Sigmoid colon (tissue), 6 donors: ENCODE measurements at regions not wholly inside any gene's neighbourhood (a gene's known extent, or its start where the extent isn't known, plus 50 kb on each side); places are given as distances from the start of the nearest gene placed in this dataset.

Source experiments
- DNase-seq: peaks from one replicate; pipeline ENCODE4 v3.0.0-alpha.2; 2019
- H3K27ac ChIP-seq, 4 donors: fragments of 200-600 bp; sonication (generic); one replicate each; pipeline ENCODE4 v1.5.1; 2016 to 2019; ENCODE audit warnings: mild to moderate bottlenecking in 1 of 4
- H3K27me3 ChIP-seq, 3 donors: fragments of 200-600 bp; sonication (generic); one replicate each; pipeline ENCODE4 v1.5.1; 2019; ENCODE audit warnings: mild to moderate bottlenecking in 1 of 3
- H3K36me3 ChIP-seq, 4 donors: fragments of 200-600 bp; sonication (generic); one replicate each; pipeline ENCODE4 v1.5.1; 2016 to 2019
- H3K4me1 ChIP-seq, 4 donors: fragments of 200-600 bp; sonication (generic); one replicate each; pipeline ENCODE4 v1.5.1; 2017 to 2019
- H3K4me3 ChIP-seq, 4 donors: fragments of 200-600 bp; sonication (generic); one replicate each; pipeline ENCODE4 v1.5.1; 2017 to 2019; ENCODE audit warnings: mild to moderate bottlenecking in 2 of 4, moderate library complexity in 1 of 4
- H3K9me3 ChIP-seq, 4 donors: fragments of 200-600 bp in 3 of 4; sonication (generic) in 3 of 4; one replicate each; pipeline versions ENCODE4 v1.5.1 to v1.6.1; 2013 to 2019
- EP300 ChIP-seq, 4 donors: sonication (generic); formaldehyde crosslinking; IDR thresholded peaks; one replicate each; pipeline ENCODE4 v1.6.1; 2017; ENCODE audit warnings: antibody characterized with exemption in 4 of 4
- POLR2A ChIP-seq, 2 donors: fragments of 450-650 bp; IDR thresholded peaks; one replicate each; pipeline ENCODE4 v1.6.1; 2016; ENCODE audit warnings: antibody characterized with exemption in 2 of 2, mild to moderate bottlenecking in 2 of 2, moderate library complexity in 2 of 2
- POLR2AphosphoS5 ChIP-seq, 4 donors: sonication (generic); formaldehyde crosslinking; IDR thresholded peaks; one replicate each; pipeline ENCODE4 v1.6.1; 2017; ENCODE audit warnings: antibody characterized with exemption in 4 of 4
- WGBS, 2 donors: extraction: QIAGEN DNeasy Blood & Tissue Kit; methylation state at CpG; one replicate each; pipeline ENCODE4 v1.1.7; 2013; 5-methylcytosine and 5-hydroxymethylcytosine counted together
- intact Hi-C: fragments of 100-400 bp; cut with DNase I; formaldehyde crosslinking; loops from one replicate; pipeline ENCODE4 v1.15.1; 2023
- TF ChIP-seq, protein P1 (sequence below), 4 experiments: fragments of 450-650 bp in 3 of 4; fragments of 200-600 bp in 1 of 4; IDR thresholded peaks; one replicate each; pipeline ENCODE4 v1.5.1; 2016 to 2019; ENCODE audit warnings: antibody characterized with exemption in 4 of 4, mild to moderate bottlenecking in 3 of 4, moderate library complexity in 2 of 4
- donor health status: healthy with polysubstance abuse.
- donor health status: healthy.

DNA sequence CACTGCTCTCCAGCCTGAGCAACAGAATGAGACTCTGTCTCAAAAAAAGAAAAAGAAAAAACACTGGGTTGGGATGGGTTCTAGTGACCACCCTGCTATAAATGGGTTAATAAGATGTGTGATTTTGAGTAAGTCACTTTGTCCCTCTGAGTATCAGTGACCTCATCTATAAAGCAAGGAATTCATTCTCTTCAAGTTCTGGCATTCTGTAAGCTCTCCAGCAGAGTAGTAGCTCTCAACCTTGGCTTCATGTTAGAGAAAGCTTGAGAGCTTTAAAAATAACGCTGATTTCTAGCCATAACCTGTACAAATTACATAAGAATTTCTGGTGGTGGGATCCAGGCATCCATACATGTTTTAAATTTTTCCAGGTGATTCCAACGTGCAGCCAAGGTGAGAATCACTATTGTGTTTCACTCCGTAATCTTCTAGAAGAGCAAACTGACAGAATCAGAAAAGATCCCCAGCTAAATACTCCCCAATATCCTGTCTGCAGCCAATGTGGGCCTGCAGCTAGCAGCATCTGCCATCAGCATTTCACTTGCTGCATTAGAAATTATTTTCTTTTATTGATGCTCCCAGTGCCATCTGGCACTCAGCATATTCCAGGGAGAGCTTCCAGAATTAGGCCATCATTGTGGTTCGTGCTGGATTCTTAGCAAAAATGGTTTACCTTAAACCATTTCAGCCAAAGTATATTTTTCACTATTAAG, 109.4 kb downstream of the FEM1C start:
- Histone ChIP-seq H3K27me3 (no peaks in the 10 kb centered on the region), H3K4me1 (peaks cover 0 to 27% (median 17%) of the 10 kb centered on the region in 4 donors), H3K36me3 (no peaks in the 10 kb centered on the region), H3K27ac (no peak overlapping the region), H3K9me3 (peaks cover 0 to 10% (median 0%) of the 10 kb centered on the region in 4 donors), H3K4me3 (no peak overlapping the region)
- intact Hi-C loops: no loop called here
- TF ChIP-seq POLR2A (IDR thresholded peaks at IDR 0.05): no peak
- TF ChIP-seq EP300 (IDR thresholded peaks at IDR 0.05): no peak
- no peak for TF ChIP-seq POLR2AphosphoS5 (IDR thresholded peaks at IDR 0.05)
- TF ChIP-seq, protein P1, sequence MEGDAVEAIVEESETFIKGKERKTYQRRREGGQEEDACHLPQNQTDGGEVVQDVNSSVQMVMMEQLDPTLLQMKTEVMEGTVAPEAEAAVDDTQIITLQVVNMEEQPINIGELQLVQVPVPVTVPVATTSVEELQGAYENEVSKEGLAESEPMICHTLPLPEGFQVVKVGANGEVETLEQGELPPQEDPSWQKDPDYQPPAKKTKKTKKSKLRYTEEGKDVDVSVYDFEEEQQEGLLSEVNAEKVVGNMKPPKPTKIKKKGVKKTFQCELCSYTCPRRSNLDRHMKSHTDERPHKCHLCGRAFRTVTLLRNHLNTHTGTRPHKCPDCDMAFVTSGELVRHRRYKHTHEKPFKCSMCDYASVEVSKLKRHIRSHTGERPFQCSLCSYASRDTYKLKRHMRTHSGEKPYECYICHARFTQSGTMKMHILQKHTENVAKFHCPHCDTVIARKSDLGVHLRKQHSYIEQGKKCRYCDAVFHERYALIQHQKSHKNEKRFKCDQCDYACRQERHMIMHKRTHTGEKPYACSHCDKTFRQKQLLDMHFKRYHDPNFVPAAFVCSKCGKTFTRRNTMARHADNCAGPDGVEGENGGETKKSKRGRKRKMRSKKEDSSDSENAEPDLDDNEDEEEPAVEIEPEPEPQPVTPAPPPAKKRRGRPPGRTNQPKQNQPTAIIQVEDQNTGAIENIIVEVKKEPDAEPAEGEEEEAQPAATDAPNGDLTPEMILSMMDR (IDR thresholded peaks at IDR 0.05): no peak
- no peak for DNase-seq
- 83 to 90% methylated on average over 4 of the region's 4 CpGs for WGBS, 2 donors

DNA sequence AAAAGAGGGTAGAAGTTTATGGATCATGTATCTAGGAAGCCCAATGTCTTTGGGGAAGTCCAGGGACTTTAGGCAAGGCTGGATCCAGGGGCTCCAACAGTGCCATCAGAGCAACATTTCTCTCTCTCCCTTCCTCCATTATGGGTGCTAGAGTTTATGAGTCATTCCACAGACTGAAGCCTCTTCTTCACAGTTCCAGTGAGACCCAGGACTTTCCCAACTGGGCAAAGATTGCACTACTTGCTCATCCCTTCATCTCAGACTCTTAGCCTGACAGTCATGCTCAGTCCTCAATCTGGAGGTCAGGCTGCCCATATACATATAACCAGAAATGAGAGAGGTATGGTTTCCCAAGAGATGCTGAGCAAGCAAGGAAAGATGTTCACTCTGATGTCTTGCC, 110.7 kb downstream of the FEM1C start:
- Histone ChIP-seq H3K4me1 (peaks cover 0 to 27% (median 17%) of the 10 kb centered on the region in 4 donors), H3K27ac (no peak overlapping the region), H3K36me3 (no peaks in the 10 kb centered on the region), H3K4me3 (no peak overlapping the region), H3K9me3 (peaks cover 0 to under 1% (median 0%) of the 10 kb centered on the region in 4 donors), H3K27me3 (no peaks in the 10 kb centered on the region)
- TF ChIP-seq POLR2A (IDR thresholded peaks at IDR 0.05) (no peak), EP300 (IDR thresholded peaks at IDR 0.05) (no peak), POLR2AphosphoS5 (IDR thresholded peaks at IDR 0.05) (no peak)
- TF ChIP-seq, protein P1 (IDR thresholded peaks at IDR 0.05): no peak
- intact Hi-C loops: no loop called here
- no peak for DNase-seq

DNA sequence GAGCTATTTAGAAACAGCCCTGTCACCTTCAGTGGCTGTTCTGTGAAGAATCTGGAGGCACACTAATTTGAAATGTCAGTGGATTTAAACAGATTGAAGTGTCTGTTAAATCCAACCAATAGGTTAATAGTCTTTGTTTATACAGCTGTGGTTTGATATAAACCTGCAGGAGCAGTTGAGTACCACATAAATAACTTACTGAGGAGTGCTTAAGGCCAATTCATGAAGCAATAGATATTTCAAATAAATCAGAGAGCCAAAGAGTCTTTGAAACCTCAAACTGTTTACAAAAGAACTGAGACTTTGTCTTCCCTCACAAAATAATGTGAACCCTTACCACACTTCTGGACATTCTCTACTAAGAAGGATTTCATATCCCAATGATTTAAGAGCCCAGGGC, 111.9 kb downstream of the FEM1C start:
- no peak overlapping the region for H3K4me3 ChIP-seq
- DNase-seq: no peak
- intact Hi-C loops: no loop called here
- TF ChIP-seq POLR2AphosphoS5 (IDR thresholded peaks at IDR 0.05) (peak; percentile 19 to 85 (median 64)), POLR2A (IDR thresholded peaks at IDR 0.05) (no peak), EP300 (IDR thresholded peaks at IDR 0.05) (peak in 2 of 4 donors; percentile 44 to 57)
- TF ChIP-seq, protein P1 (IDR thresholded peaks at IDR 0.05): no peak
- H3K27me3 ChIP-seq: no peaks in the 10 kb centered on the region
- H3K36me3 ChIP-seq: no peaks in the 10 kb centered on the region
- H3K4me1 ChIP-seq: peaks cover 0 to 27% (median 17%) of the 10 kb centered on the region in 4 donors
- H3K9me3 ChIP-seq: no peaks in the 10 kb centered on the region
- H3K27ac ChIP-seq: peak overlapping the region in 1 of 4 donors; percentile 34

DNA sequence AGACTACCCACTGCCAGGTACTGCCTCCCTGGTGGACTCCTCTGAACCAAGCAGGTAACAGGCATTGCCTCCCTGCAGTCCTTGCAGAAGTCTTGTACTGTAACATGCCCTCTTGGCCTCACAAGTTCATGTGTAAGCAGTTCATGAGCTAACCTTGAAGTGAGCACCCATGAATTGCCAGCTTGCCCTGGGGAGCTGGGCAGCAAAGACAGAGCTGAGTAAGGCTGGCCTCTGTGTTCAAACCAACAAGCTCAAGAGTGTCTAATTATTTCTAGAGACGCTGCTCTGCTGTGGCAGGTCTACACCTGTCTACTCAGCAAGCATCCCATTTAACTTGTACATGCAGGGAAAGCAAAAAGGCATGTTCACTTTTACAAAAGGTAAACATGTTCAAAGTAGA, 113.5 kb downstream of the FEM1C start:
- WGBS, 2 donors: 78 to 83% methylated on average over 1 of the region's 1 CpG
- H3K27me3 ChIP-seq: no peaks in the 10 kb centered on the region
- H3K9me3 ChIP-seq: no peaks in the 10 kb centered on the region
- no peak for DNase-seq
- TF ChIP-seq POLR2A (IDR thresholded peaks at IDR 0.05): no peak
- TF ChIP-seq, protein P1 (IDR thresholded peaks at IDR 0.05): no peak
- TF ChIP-seq POLR2AphosphoS5 (IDR thresholded peaks at IDR 0.05): no peak
- no peak for TF ChIP-seq EP300 (IDR thresholded peaks at IDR 0.05)
- H3K36me3 ChIP-seq: no peaks in the 10 kb centered on the region
- intact Hi-C loops: no loop called here
- peaks cover 0 to 35% (median 20%) of the 10 kb centered on the region in 4 donors for H3K4me1 ChIP-seq
- H3K4me3 ChIP-seq: no peak overlapping the region
- H3K27ac ChIP-seq: no peak overlapping the region

DNA sequence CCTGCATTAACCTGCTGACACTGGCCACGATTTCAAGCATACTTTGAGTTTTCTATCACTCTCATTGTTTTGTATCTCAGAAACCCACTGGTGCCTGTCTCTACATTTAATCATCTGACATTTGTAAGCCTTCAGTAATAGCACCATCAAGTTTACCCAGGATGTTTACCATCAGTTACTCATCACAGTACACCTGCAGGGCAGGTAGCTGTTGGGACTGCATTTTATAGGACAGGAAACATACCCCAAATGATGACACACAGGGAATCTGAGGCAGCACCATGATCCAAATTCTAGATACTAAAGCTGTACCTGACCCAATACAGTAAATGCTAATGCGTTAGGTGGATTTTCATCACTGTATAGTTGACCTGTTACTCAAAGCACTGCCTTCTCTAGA, 114.2 kb downstream of the FEM1C start:
- TF ChIP-seq POLR2AphosphoS5 (IDR thresholded peaks at IDR 0.05) (no peak), EP300 (IDR thresholded peaks at IDR 0.05) (no peak), POLR2A (IDR thresholded peaks at IDR 0.05) (no peak)
- TF ChIP-seq, protein P1 (IDR thresholded peaks at IDR 0.05): no peak
- Histone ChIP-seq H3K4me1 (peaks cover 0 to 35% (median 23%) of the 10 kb centered on the region in 4 donors), H3K9me3 (no peaks in the 10 kb centered on the region), H3K36me3 (no peaks in the 10 kb centered on the region), H3K27me3 (no peaks in the 10 kb centered on the region), H3K27ac (no peak overlapping the region), H3K4me3 (no peak overlapping the region)
- 78 to 83% methylated on average over 2 of the region's 2 CpGs for WGBS, 2 donors
- no peak for DNase-seq
- intact Hi-C loops: no loop called here
